Uterus (tissue), 3 donors: ENCODE measurements at regions not wholly inside any gene's neighbourhood (a gene's known extent, or its start where the extent isn't known, plus 50 kb on each side); places are given as distances from the start of the nearest gene placed in this dataset.

Experiments
- DNase-seq, 2 donors: peaks; one replicate each; pipeline ENCODE4 v3.0.0-alpha.2; 2019 to 2020
- H3K27ac ChIP-seq, 2 donors: fragments of 200-600 bp; sonication (generic); 1 replicate in 1 of 2; 2 replicates in 1 of 2; pipeline ENCODE4 v1.5.1; 2016 to 2018
- H3K27me3 ChIP-seq, 2 donors: fragments of 200-600 bp; sonication (generic); one replicate each; pipeline ENCODE4 v1.5.1; 2018 to 2019; ENCODE audit warnings: control low read depth in 1 of 2
- H3K36me3 ChIP-seq, 2 donors: fragments of 200-600 bp; sonication (generic); one replicate each; pipeline ENCODE4 v1.5.1; 2019; ENCODE audit warnings: control low read depth in 1 of 2
- H3K4me1 ChIP-seq, 2 donors: fragments of 200-600 bp; sonication (generic); one replicate each; pipeline ENCODE4 v1.5.1; 2018 to 2019; ENCODE audit warnings: control low read depth in 1 of 2
- H3K4me3 ChIP-seq, 2 donors: fragments of 200-600 bp; sonication (generic); 1 replicate in 1 of 2; 2 replicates in 1 of 2; pipeline ENCODE4 v1.5.1; 2018 to 2019; ENCODE audit warnings: mild to moderate bottlenecking in 1 of 2
- H3K9me3 ChIP-seq, 2 donors: fragments of 200-600 bp; sonication (generic); one replicate each; pipeline ENCODE4 v1.5.1; 2019; ENCODE audit warnings: control low read depth in 1 of 2
- POLR2A ChIP-seq, 2 donors: fragments of 450-650 bp; IDR thresholded peaks; one replicate each; pipeline ENCODE4 v1.6.1; 2016; ENCODE audit warnings: antibody characterized with exemption in 2 of 2, mild to moderate bottlenecking in 1 of 2, moderate library complexity in 1 of 2
- intact Hi-C: fragments of 100-400 bp; cut with DNase I; formaldehyde crosslinking; loops from one replicate; pipeline ENCODE4 v1.15.1; 2023; ENCODE audit warnings: low total_unique reads
- TF ChIP-seq, protein P1 (sequence below), 4 experiments: fragments of 200-600 bp in 2 of 4; fragments of 450-650 bp in 2 of 4; sonication (generic) in 2 of 4; IDR thresholded peaks; one replicate each; pipeline ENCODE4 v1.5.1; 2016 to 2019; ENCODE audit warnings: antibody characterized with exemption in 4 of 4, mild to moderate bottlenecking in 2 of 4, moderate library complexity in 1 of 4
- donor health status: DM: yes; HTN: yes; CAD: no.

DNA sequence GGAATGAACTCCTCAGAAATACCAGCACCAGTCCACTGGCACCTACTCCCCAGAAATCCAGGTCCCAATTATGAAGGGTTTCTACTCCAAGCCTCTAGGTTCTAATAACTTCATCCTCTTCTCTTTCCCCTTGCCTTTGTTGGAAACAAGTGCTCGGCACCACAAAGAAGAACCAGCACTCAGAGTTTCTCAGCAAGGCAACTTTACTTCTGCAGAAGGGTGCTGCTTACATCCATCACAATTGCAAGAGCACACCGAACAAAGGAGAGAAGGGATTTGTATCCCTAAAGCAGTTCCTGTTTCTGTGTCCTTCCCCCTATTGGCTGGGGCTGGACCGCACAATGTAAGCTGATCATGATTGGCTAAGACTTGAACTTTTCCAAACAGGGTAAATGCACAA is 74.2 kb upstream of the GNG2 start:
- Histone ChIP-seq H3K27ac (no peak overlapping the region), H3K27me3 (no peaks in the 10 kb centered on the region), H3K4me1 (no peaks in the 10 kb centered on the region), H3K9me3 (no peaks in the 10 kb centered on the region), H3K4me3 (no peak overlapping the region), H3K36me3 (no peaks in the 10 kb centered on the region)
- intact Hi-C loops, result no loop called here
- no peak for DNase-seq
- TF ChIP-seq, protein P1, sequence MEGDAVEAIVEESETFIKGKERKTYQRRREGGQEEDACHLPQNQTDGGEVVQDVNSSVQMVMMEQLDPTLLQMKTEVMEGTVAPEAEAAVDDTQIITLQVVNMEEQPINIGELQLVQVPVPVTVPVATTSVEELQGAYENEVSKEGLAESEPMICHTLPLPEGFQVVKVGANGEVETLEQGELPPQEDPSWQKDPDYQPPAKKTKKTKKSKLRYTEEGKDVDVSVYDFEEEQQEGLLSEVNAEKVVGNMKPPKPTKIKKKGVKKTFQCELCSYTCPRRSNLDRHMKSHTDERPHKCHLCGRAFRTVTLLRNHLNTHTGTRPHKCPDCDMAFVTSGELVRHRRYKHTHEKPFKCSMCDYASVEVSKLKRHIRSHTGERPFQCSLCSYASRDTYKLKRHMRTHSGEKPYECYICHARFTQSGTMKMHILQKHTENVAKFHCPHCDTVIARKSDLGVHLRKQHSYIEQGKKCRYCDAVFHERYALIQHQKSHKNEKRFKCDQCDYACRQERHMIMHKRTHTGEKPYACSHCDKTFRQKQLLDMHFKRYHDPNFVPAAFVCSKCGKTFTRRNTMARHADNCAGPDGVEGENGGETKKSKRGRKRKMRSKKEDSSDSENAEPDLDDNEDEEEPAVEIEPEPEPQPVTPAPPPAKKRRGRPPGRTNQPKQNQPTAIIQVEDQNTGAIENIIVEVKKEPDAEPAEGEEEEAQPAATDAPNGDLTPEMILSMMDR (IDR thresholded peaks at IDR 0.05), result no peak
- TF ChIP-seq POLR2A (IDR thresholded peaks at IDR 0.05), result no peak

DNA sequence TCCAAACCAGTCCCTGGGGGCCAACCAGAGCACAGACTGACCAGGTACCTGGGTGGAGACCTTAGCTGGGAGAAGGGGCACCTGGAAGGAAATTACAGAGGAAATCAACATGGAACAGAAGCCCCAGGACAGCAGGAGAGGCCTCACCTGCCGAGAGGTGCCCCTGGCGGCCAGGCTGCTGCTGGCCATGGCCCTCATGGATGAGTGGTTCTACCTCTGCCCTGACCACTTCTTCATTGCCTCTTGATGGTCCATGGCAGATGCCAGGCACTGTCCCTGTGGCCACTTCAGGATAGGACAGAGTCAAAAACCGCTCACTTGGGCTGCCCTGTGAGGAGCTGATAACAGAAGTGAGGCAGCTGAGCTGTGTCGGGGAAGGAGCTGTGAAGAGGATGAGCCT is 73.1 kb upstream of the GNG2 start:
- H3K9me3 ChIP-seq, result no peaks in the 10 kb centered on the region
- TF ChIP-seq, protein P1 (IDR thresholded peaks at IDR 0.05), result no peak
- no peak for TF ChIP-seq POLR2A (IDR thresholded peaks at IDR 0.05)
- no peak for DNase-seq
- no peaks in the 10 kb centered on the region for H3K4me1 ChIP-seq
- H3K4me3 ChIP-seq, result no peak overlapping the region
- no peaks in the 10 kb centered on the region for H3K36me3 ChIP-seq
- H3K27ac ChIP-seq, result no peak overlapping the region
- intact Hi-C loops, result no loop called here
- no peaks in the 10 kb centered on the region for H3K27me3 ChIP-seq

DNA sequence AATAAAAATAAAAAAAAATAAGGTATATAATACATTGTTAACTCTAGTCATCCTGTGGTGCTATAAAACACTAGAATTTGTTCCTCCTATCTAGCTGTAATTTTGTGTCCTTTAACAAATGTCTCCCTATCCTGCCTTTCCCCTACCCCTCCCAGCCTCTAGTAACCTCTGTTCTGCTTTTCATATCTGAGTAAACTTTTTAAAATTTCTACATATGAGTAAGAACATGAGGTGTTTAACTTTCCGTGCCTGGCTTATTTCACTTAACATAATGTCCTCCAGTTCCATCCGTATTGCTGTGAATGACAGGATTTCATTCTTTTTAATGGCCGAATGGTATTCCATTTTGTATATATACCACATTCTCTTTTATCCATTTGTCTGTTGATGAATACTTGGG is 71.3 kb upstream of the GNG2 start:
- intact Hi-C loops, result no loop called here
- no peaks in the 10 kb centered on the region for H3K9me3 ChIP-seq
- no peak overlapping the region for H3K27ac ChIP-seq
- no peaks in the 10 kb centered on the region for H3K4me1 ChIP-seq
- H3K27me3 ChIP-seq, result no peaks in the 10 kb centered on the region
- H3K36me3 ChIP-seq, result no peaks in the 10 kb centered on the region
- DNase-seq, result no peak
- no peak overlapping the region for H3K4me3 ChIP-seq
- TF ChIP-seq, protein P1 (IDR thresholded peaks at IDR 0.05), result no peak
- no peak for TF ChIP-seq POLR2A (IDR thresholded peaks at IDR 0.05)

- Histone ChIP-seq H3K9me3 (no peaks in the 10 kb centered on the region), H3K27ac (no peak overlapping the region), H3K36me3 (no peaks in the 10 kb centered on the region), H3K27me3 (no peaks in the 10 kb centered on the region), H3K4me1 (no peaks in the 10 kb centered on the region), H3K4me3 (no peak overlapping the region)
- intact Hi-C loops, result no loop called here
- no peak for TF ChIP-seq POLR2A (IDR thresholded peaks at IDR 0.05)
- TF ChIP-seq, protein P1 (IDR thresholded peaks at IDR 0.05), result no peak
- no peak for DNase-seq
These were observed 70.8 kb upstream of the GNG2 start for GRCh38 chr14:51789596-51789995.

DNA sequence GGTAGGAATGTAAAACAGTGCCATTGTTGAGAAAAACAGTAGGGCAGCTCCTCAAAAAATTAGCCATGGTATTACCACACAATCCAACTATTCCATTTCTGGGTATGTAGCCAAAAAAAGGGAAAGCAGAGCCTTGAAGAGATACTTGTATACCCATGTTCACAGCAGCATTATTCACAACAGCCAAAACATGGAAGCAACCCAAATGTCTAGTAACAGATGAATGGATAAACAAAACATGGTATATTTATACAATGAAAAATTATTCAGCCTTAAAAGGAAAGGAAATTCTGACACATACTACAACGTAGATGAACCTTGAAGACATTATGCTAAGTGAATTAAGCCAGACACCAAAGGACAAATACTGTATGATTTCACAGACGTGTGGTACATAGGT is 67.6 kb upstream of the GNG2 start:
- H3K4me3 ChIP-seq, result no peak overlapping the region
- H3K36me3 ChIP-seq, result no peaks in the 10 kb centered on the region
- H3K9me3 ChIP-seq, result no peaks in the 10 kb centered on the region
- H3K4me1 ChIP-seq, result no peaks in the 10 kb centered on the region
- H3K27me3 ChIP-seq, result no peaks in the 10 kb centered on the region
- no peak overlapping the region for H3K27ac ChIP-seq
- intact Hi-C loops, result no loop called here
- no peak for DNase-seq
- no peak for TF ChIP-seq POLR2A (IDR thresholded peaks at IDR 0.05)

GRCh38 chr14:51805541-51805940 is 54.9 kb upstream of the GNG2 start:
- H3K27me3 ChIP-seq, result no peaks in the 10 kb centered on the region
- H3K36me3 ChIP-seq, result no peaks in the 10 kb centered on the region
- TF ChIP-seq, protein P1 (IDR thresholded peaks at IDR 0.05), result no peak
- no peak for TF ChIP-seq POLR2A (IDR thresholded peaks at IDR 0.05)
- DNase-seq, result no peak
- no peak overlapping the region for H3K27ac ChIP-seq
- no peaks in the 10 kb centered on the region for H3K9me3 ChIP-seq
- H3K4me3 ChIP-seq, result no peak overlapping the region
- no peaks in the 10 kb centered on the region for H3K4me1 ChIP-seq
- intact Hi-C loops, result no loop called here
